ENCODE measurements at regions not wholly inside any gene's neighbourhood (a gene's known extent, or its start where the extent isn't known, plus 50 kb on each side); places are given as distances from the start of the nearest gene placed in this dataset.

- no peak for TF ChIP-seq TEAD4 (IDR thresholded peaks at IDR 0.05)
- no peak for TF ChIP-seq TCF12 (IDR thresholded peaks at IDR 0.05; ENCODE audit: low read depth)
- no peak for TF ChIP-seq RAD21 (IDR thresholded peaks at IDR 0.05; ENCODE audit: low read depth)
- TF ChIP-seq, protein P1, sequence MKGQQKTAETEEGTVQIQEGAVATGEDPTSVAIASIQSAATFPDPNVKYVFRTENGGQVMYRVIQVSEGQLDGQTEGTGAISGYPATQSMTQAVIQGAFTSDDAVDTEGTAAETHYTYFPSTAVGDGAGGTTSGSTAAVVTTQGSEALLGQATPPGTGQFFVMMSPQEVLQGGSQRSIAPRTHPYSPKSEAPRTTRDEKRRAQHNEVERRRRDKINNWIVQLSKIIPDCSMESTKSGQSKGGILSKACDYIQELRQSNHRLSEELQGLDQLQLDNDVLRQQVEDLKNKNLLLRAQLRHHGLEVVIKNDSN (IDR thresholded peaks at IDR 0.05), result no peak
- no peak for TF ChIP-seq YY1 (IDR thresholded peaks at IDR 0.05; ENCODE audit: low read depth)
- no peak for TF ChIP-seq NFIC (IDR thresholded peaks at IDR 0.05)
- no peak for TF ChIP-seq EGR1 (IDR thresholded peaks at IDR 0.05)
- TF ChIP-seq CREB1 (IDR thresholded peaks at IDR 0.05; ENCODE audit: low read depth), result no peak
- TF ChIP-seq EP300 (IDR thresholded peaks at IDR 0.05; ENCODE audit: borderline replicate concordance), result no peak
- TF ChIP-seq CEBPB (IDR thresholded peaks at IDR 0.05), result no peak
- TF ChIP-seq ZBTB7A (IDR thresholded peaks at IDR 0.05; ENCODE audit: low read depth), result no peak
- TF ChIP-seq TAF1 (IDR thresholded peaks at IDR 0.05; ENCODE audit: low read depth), result no peak
- no peak for TF ChIP-seq MAX (IDR thresholded peaks at IDR 0.05)
- TF ChIP-seq FOXM1 (IDR thresholded peaks at IDR 0.05; ENCODE audit: borderline replicate concordance, low read depth), result no peak
Measured at GRCh38 chr5:92841604-92842155, 739.3 kb downstream of the NR2F1-AS1 start.

DNA sequence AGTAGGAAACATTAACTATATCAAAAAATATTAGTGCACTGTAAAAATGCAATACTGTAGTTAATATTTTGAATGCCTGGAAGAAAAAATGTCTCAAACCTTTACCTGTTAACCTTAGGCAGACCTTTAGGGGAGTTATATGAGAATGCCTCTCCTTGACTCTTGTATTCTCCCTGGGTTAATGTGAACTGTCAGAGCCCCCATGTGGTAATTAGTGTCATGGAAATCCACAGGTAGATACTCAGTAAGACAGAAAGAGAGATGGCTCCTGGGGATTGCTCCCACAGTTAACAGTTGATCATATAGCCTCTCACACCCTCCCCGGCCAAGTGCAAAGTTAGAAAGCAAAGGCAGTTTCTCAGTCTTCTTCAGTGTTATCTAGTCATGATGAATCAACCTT lies 742.8 kb downstream of the NR2F1-AS1 start:
- peak; percentile 51 for TF ChIP-seq RAD21 (IDR thresholded peaks at IDR 0.05; ENCODE audit: low read depth)
- TF ChIP-seq, protein P1 (IDR thresholded peaks at IDR 0.05), result no peak

DNA sequence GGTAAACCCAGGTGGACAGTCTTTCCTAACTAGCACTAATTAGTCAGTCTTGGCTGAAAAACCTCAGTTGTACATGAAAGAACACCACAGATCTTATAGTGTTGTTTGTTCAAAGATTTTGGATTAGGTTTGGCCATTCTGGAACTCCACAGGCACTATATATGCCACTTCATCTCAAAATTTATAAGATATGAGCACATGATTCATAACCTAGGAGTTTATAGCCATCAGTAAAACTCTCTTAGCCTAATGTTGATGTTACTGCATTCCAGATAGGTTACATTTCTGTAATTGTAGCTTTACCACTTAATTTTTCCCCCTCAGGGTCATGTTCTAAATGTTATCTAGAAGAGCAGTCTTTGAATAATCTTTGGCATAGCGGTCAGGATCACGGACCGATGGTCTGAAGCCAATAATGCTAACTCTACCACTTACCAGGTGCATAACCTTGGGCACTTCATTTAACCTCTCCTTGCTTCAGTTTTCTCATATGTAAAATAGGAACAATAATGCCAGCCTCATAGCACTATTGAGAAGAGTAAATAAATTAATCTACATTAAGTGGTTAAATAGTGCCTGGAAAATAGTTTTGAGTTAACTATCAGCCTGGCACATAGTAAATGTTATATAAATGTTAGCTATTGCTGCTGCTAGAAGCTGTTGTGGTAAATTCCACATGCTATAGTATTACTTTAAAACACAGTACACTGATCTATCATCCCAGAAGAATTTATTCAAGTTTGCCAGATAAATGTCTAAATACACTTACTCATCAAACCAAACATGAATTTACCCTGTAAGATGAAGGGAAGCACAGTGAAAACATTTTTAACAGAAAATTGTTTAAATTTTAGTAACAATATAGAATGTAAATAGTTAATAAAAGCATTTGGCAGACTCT lies 743.9 kb downstream of the NR2F1-AS1 start:
- TF ChIP-seq MAX (IDR thresholded peaks at IDR 0.05), result no peak

DNA sequence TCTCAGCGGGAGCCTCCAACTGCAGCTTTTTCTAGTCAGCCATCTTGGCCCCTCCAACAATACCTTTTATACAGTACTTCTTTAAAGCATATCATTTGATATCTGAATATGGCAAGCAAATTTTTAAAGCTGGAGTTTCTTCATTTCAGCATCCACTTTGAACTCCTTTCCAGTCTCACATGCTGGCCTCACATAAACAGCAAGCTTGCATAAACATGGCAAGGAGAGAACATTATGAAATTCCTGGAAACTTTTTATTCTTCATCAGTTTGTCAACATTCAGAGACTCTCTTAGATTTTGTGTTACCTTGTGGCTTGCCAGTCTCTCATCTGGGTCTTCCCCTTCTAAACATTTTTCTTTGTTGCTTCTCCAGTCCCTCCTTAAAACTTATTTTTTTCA lies 745.3 kb downstream of the NR2F1-AS1 start:
- TF ChIP-seq TEAD4 (IDR thresholded peaks at IDR 0.05) (no peak), TCF12 (IDR thresholded peaks at IDR 0.05; ENCODE audit: low read depth) (no peak), EP300 (IDR thresholded peaks at IDR 0.05; ENCODE audit: borderline replicate concordance) (no peak), ZBTB7A (IDR thresholded peaks at IDR 0.05; ENCODE audit: low read depth) (no peak), TAF1 (IDR thresholded peaks at IDR 0.05; ENCODE audit: low read depth) (no peak), MAX (IDR thresholded peaks at IDR 0.05) (no peak), CREB1 (IDR thresholded peaks at IDR 0.05; ENCODE audit: low read depth) (no peak), CEBPB (IDR thresholded peaks at IDR 0.05) (no peak), REST (IDR thresholded peaks at IDR 0.05; ENCODE audit: low read depth) (no peak)

GRCh38 chr5:92822183-92822582 lies 758.8 kb downstream of the NR2F1-AS1 start:
- TF ChIP-seq RAD21 (IDR thresholded peaks at IDR 0.05; ENCODE audit: low read depth), result no peak
- TF ChIP-seq NFIC (IDR thresholded peaks at IDR 0.05), result no peak
- no peak for TF ChIP-seq YY1 (IDR thresholded peaks at IDR 0.05; ENCODE audit: low read depth)
- no peak for TF ChIP-seq EGR1 (IDR thresholded peaks at IDR 0.05)
- no peak for TF ChIP-seq TCF12 (IDR thresholded peaks at IDR 0.05; ENCODE audit: low read depth)

- TF ChIP-seq EP300 (IDR thresholded peaks at IDR 0.05; ENCODE audit: borderline replicate concordance) (no peak), MAX (IDR thresholded peaks at IDR 0.05) (no peak), TCF12 (IDR thresholded peaks at IDR 0.05; ENCODE audit: low read depth) (no peak), TEAD4 (IDR thresholded peaks at IDR 0.05) (no peak), YY1 (IDR thresholded peaks at IDR 0.05; ENCODE audit: low read depth) (no peak), TAF1 (IDR thresholded peaks at IDR 0.05; ENCODE audit: low read depth) (no peak), EGR1 (IDR thresholded peaks at IDR 0.05) (no peak), RAD21 (IDR thresholded peaks at IDR 0.05; ENCODE audit: low read depth) (no peak), REST (IDR thresholded peaks at IDR 0.05; ENCODE audit: low read depth) (no peak), NFIC (IDR thresholded peaks at IDR 0.05) (no peak), CREB1 (IDR thresholded peaks at IDR 0.05; ENCODE audit: low read depth) (no peak), ZBTB7A (IDR thresholded peaks at IDR 0.05; ENCODE audit: low read depth) (no peak), FOXM1 (IDR thresholded peaks at IDR 0.05; ENCODE audit: borderline replicate concordance, low read depth) (no peak), CEBPB (IDR thresholded peaks at IDR 0.05) (no peak)
- TF ChIP-seq, protein P1 (IDR thresholded peaks at IDR 0.05), result no peak
Measured at GRCh38 chr5:92809855-92810465, 771.1 kb downstream of the NR2F1-AS1 start.
